ENCODE measurements at regions not wholly inside any gene's neighbourhood (a gene's known extent, or its start where the extent isn't known, plus 50 kb on each side); places are given as distances from the start of the nearest gene placed in this dataset.

- 37% methylated on average over 8 of the region's 8 CpGs for WGBS (ENCODE audit: insufficient coverage)
- no peak for TF ChIP-seq CTCF (IDR thresholded peaks at IDR 0.05)
- Mint-ChIP-seq H3K9me3 (peaks cover 0 to 9% of the 10 kb centered on the region in 2 donors), H3K27ac (no peak overlapping the region), H3K4me1 (no peaks in the 10 kb centered on the region), H3K27me3 (ENCODE audit: low read depth in 2 of 2) (no peaks in the 10 kb centered on the region), H3K36me3 (no peaks in the 10 kb centered on the region), H3K4me3 (no peak overlapping the region)
- intact Hi-C loops (cut with micrococcal nuclease): no loop called here
- ATAC-seq (no peak), DNase-seq (no peak)
- H3K4me1 ChIP-seq (ENCODE audit: control insufficient read depth, insufficient read depth, low read length): no peaks in the 10 kb centered on the region
- H3K4me3 ChIP-seq (ENCODE audit: low read length): no peak overlapping the region
- H3K27me3 ChIP-seq (ENCODE audit: control insufficient read depth, insufficient read depth, low read length): no peaks in the 10 kb centered on the region
- H3K27ac ChIP-seq (ENCODE audit: low read length): no peak overlapping the region
- no peaks in the 10 kb centered on the region for H3K9me3 ChIP-seq (ENCODE audit: control insufficient read depth, insufficient read depth, low read length)
- H3K36me3 ChIP-seq (ENCODE audit: control insufficient read depth, insufficient read depth, low read length): no peaks in the 10 kb centered on the region
Measured at GRCh38 chr1:56229186-56229585, 350.2 kb downstream of the PLPP3 start.

- TF ChIP-seq CTCF (IDR thresholded peaks at IDR 0.05): no peak
- Mint-ChIP-seq H3K36me3 (no peaks in the 10 kb centered on the region), H3K9me3 (peaks cover 0 to 9% of the 10 kb centered on the region in 2 donors), H3K4me1 (no peaks in the 10 kb centered on the region), H3K27ac (no peak overlapping the region), H3K4me3 (no peak overlapping the region), H3K27me3 (ENCODE audit: low read depth in 2 of 2) (no peaks in the 10 kb centered on the region)
- H3K4me3 ChIP-seq (ENCODE audit: low read length): no peak overlapping the region
- H3K4me1 ChIP-seq (ENCODE audit: control insufficient read depth, insufficient read depth, low read length): no peaks in the 10 kb centered on the region
- no peaks in the 10 kb centered on the region for H3K27me3 ChIP-seq (ENCODE audit: control insufficient read depth, insufficient read depth, low read length)
- WGBS (ENCODE audit: insufficient coverage): 82% methylated on average over 3 of the region's 3 CpGs
- no peaks in the 10 kb centered on the region for H3K9me3 ChIP-seq (ENCODE audit: control insufficient read depth, insufficient read depth, low read length)
- H3K27ac ChIP-seq (ENCODE audit: low read length): no peak overlapping the region
- DNase-seq: no peak
- ATAC-seq: no peak
- H3K36me3 ChIP-seq (ENCODE audit: control insufficient read depth, insufficient read depth, low read length): no peaks in the 10 kb centered on the region
- intact Hi-C loops (cut with micrococcal nuclease): no loop called here
Measured at GRCh38 chr1:56227886-56228285, 351.5 kb downstream of the PLPP3 start.

GRCh38 chr1:56227401-56227800 is 352.0 kb downstream of the PLPP3 start:
- no CpG with 5 or more reads among the region's 1 CpG for WGBS (ENCODE audit: insufficient coverage)
- intact Hi-C loops (cut with micrococcal nuclease): no loop called here
- no peaks in the 10 kb centered on the region for H3K4me1 ChIP-seq (ENCODE audit: control insufficient read depth, insufficient read depth, low read length)
- H3K36me3 ChIP-seq (ENCODE audit: control insufficient read depth, insufficient read depth, low read length): no peaks in the 10 kb centered on the region
- H3K27ac ChIP-seq (ENCODE audit: low read length): no peak overlapping the region
- H3K4me1 Mint-ChIP-seq: no peaks in the 10 kb centered on the region
- no peaks in the 10 kb centered on the region for H3K36me3 Mint-ChIP-seq
- H3K9me3 ChIP-seq (ENCODE audit: control insufficient read depth, insufficient read depth, low read length): no peaks in the 10 kb centered on the region
- H3K27me3 Mint-ChIP-seq (ENCODE audit: low read depth in 2 of 2): no peaks in the 10 kb centered on the region
- DNase-seq (no peak), ATAC-seq (no peak)
- no peak for TF ChIP-seq CTCF (IDR thresholded peaks at IDR 0.05)
- no peak overlapping the region for H3K4me3 Mint-ChIP-seq
- H3K9me3 Mint-ChIP-seq: peaks cover 0 to 9% of the 10 kb centered on the region in 2 donors
- H3K27me3 ChIP-seq (ENCODE audit: control insufficient read depth, insufficient read depth, low read length): no peaks in the 10 kb centered on the region
- H3K4me3 ChIP-seq (ENCODE audit: low read length): no peak overlapping the region
- H3K27ac Mint-ChIP-seq: no peak overlapping the region

- Histone ChIP-seq H3K36me3 (ENCODE audit: control insufficient read depth, insufficient read depth, low read length) (no peaks in the 10 kb centered on the region), H3K27ac (ENCODE audit: low read length) (no peak overlapping the region), H3K27me3 (ENCODE audit: control insufficient read depth, insufficient read depth, low read length) (no peaks in the 10 kb centered on the region), H3K9me3 (ENCODE audit: control insufficient read depth, insufficient read depth, low read length) (no peaks in the 10 kb centered on the region), H3K4me1 (ENCODE audit: control insufficient read depth, insufficient read depth, low read length) (no peaks in the 10 kb centered on the region), H3K4me3 (ENCODE audit: low read length) (no peak overlapping the region)
- Mint-ChIP-seq H3K27me3 (ENCODE audit: low read depth in 2 of 2) (peaks cover 0 to 11% of the 10 kb centered on the region in 2 donors), H3K4me1 (no peaks in the 10 kb centered on the region), H3K4me3 (no peak overlapping the region), H3K36me3 (no peaks in the 10 kb centered on the region), H3K27ac (no peak overlapping the region), H3K9me3 (peaks cover 0 to 7% of the 10 kb centered on the region in 2 donors)
- WGBS (ENCODE audit: insufficient coverage): 100% methylated on average over 1 of the region's 1 CpG
- ATAC-seq: no peak
- no peak for DNase-seq
- no peak for TF ChIP-seq CTCF (IDR thresholded peaks at IDR 0.05)
- intact Hi-C loops (cut with micrococcal nuclease): no loop called here
Measured at GRCh38 chr1:56225964-56226815, 353.2 kb downstream of the PLPP3 start.
